Astrocyte of the cerebellum (primary cell): ENCODE measurements at regions not wholly inside any gene's neighbourhood (a gene's known extent, or its start where the extent isn't known, plus 50 kb on each side); places are given as distances from the start of the nearest gene placed in this dataset.

Experiments used
- DNase-seq: peaks from one replicate; pipeline ENCODE4 v3.0.0-alpha.2; 2011; ENCODE audit warnings: low read depth
- H3K4me3 ChIP-seq: 2 replicates; pipeline ENCODE4 v1.5.1; 2011; ENCODE audit warnings: mild to moderate bottlenecking, low read depth, low read length, moderate library complexity
- in situ Hi-C: cut with HindIII; loops from 2 replicates; pipeline ENCODE4 v1.10.0; 2017; ENCODE audit warnings: low sequenced_read_pairs
- TF ChIP-seq, protein P1 (sequence below): IDR thresholded peaks from 2 replicates; pipeline ENCODE4 v1.5.1; 2012; ENCODE audit warnings: low read length, low read depth, moderate library complexity, mild to moderate bottlenecking; ENCODE audit errors: missing control alignments

DNA sequence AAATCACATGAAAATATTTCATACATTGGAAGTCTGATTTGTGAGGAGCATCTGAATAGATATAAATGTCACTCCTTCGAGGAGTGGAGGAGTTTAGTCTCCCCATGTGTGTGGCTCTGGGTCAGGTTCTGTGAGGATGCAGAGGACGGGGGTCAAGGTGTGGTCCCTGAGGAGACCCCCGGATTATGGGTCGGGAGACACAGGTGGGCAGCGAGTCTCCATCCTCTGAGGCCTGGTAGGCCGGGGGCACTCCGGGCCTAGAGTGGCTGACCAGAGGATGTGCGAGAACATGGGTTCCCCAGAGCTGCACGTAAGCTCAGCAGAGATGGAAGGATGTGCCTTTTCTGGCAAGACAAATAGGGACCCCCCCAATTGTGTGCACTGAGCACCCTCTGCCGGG, 93.4 kb upstream of the TCERG1L start:
- TF ChIP-seq, protein P1, sequence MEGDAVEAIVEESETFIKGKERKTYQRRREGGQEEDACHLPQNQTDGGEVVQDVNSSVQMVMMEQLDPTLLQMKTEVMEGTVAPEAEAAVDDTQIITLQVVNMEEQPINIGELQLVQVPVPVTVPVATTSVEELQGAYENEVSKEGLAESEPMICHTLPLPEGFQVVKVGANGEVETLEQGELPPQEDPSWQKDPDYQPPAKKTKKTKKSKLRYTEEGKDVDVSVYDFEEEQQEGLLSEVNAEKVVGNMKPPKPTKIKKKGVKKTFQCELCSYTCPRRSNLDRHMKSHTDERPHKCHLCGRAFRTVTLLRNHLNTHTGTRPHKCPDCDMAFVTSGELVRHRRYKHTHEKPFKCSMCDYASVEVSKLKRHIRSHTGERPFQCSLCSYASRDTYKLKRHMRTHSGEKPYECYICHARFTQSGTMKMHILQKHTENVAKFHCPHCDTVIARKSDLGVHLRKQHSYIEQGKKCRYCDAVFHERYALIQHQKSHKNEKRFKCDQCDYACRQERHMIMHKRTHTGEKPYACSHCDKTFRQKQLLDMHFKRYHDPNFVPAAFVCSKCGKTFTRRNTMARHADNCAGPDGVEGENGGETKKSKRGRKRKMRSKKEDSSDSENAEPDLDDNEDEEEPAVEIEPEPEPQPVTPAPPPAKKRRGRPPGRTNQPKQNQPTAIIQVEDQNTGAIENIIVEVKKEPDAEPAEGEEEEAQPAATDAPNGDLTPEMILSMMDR: no peak
- in situ Hi-C loops: no loop called here
- no peak for DNase-seq
- H3K4me3 ChIP-seq: no peak overlapping the region

DNA sequence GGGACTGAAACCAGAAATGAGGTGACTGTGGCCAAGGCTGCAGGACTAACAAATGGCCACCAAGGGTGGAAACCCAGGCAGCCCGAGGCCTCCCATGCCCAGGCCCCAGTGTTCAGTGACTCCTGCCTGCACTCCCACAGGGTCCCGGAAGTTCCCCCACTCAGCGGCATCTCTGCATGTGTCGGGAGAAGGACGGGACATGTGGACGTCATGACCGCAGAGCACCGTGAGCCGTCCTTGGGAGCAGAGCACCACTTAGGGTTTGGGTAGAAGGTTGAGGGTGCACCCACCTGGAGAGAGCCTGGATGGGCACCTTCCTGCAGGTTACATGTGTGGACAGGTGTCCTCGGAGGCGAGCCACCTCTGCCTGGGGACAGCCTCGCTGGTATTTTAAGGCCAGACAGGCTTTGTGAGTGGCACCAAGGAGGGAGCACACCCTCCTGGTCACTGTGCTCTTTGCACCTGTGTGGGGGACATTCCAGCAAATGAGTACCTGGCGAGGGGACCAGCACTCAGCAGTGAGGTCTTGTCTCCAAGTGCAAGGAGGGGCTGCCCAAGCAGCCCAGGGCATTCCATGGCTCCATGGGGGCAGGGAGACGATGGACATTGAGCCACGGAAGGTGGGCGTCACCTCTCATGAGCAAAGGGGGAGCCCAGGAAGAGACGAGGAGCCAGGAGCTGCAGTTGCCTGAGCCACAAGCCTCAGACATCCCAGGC, 95.3 kb upstream of the TCERG1L start:
- in situ Hi-C loops: no loop called here
- TF ChIP-seq, protein P1: no peak
- DNase-seq: no peak
- H3K4me3 ChIP-seq: no peak overlapping the region

DNA sequence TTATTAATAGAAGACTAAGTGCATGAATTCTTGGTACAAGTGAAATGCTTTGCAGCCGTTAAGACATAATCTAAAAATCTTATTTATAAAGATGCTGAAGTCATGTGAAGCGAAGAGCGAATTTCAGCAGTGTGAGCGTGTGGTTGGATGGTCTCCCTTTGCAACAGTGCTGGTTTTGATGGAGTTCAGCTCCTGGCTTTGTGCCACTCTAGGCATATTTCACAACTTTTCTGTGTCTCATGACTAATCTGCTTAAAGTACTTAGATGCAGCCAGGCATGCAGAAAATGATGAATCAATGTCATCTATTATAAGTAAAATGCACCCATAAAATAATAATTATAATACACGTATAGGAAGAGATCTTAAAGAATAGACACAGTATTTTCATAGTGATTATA, 107.2 kb upstream of the TCERG1L start:
- in situ Hi-C loops: no loop called here
- no peak overlapping the region for H3K4me3 ChIP-seq
- no peak for DNase-seq
- TF ChIP-seq, protein P1: no peak

DNA sequence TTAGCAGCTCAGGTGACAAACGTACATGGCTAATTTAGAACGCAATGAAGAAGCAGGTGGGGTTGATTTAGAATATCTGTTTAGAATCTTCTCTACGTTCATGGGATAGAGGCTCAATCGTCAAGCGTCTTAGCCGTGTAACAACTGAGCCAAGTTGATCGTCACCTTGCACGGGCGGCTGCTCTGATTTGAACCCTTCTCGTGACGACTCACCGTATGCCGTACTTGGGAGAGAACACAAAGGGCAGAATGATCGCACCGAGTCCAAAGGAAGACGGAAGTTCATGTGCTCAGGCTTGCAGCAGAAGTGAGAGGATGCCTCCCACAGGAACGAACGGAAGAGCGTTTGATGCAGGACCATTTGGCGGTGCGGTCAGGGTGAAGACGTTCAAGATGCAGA, 108.3 kb upstream of the TCERG1L start:
- TF ChIP-seq, protein P1: no peak
- DNase-seq: no peak
- in situ Hi-C loops: no loop called here
- no peak overlapping the region for H3K4me3 ChIP-seq

DNA sequence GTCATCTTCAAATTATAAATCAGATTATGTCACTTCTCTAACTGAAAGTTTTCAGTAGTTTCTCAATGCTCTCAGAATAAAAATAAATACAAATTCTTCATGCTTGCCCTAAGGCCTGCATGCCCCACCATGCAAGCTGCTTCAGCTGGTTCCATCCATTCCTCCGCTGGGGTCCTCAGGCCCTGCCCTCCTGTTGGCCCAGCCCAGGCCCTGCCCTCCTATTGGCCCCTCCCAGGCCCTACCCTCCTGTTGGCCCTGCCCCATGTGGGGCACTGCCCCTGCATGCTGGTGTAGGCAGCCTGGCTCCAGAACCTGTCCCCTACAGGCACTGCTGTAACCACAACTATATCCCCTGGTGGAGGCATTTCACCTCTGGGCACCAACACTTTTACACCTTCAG, 109.3 kb upstream of the TCERG1L start:
- in situ Hi-C loops: no loop called here
- H3K4me3 ChIP-seq: no peak overlapping the region
- TF ChIP-seq, protein P1: no peak
- DNase-seq: no peak

DNA sequence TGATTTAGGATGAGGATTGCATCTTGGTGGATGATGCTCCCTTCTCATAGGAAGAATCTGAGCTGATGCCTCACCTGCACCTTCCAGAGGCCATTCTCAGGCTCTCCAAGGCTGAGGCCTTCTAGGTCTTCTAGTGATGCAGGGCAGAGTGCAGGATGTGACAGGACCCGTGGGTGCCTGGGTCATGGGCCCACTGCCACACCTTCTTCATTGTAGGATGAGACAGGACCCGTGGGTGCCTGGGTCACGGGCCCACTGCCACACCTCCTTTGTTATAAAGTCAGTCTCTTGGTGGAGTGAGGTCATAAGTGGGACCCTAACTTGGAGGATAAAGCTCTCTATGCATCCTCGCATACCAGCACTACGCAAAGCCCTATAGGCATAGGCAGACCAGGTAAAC, 109.9 kb upstream of the TCERG1L start:
- in situ Hi-C loops: no loop called here
- TF ChIP-seq, protein P1: no peak
- no peak overlapping the region for H3K4me3 ChIP-seq
- DNase-seq: no peak
